OCI-LY3 (cell line): ENCODE measurements at regions not wholly inside any gene's neighbourhood (a gene's known extent, or its start where the extent isn't known, plus 50 kb on each side); places are given as distances from the start of the nearest gene placed in this dataset.

Experiments used
- H2AFZ ChIP-seq: fragments of 200-600, 300-600 bp; shearing (Covaris generic); 2 replicates; pipeline ENCODE4 v1.6.0; 2014; ENCODE audit warnings: antibody characterized with exemption, low read depth, low read length
- H3K27ac ChIP-seq: fragments of 200-600, 300-600 bp; sonication (generic); 2 replicates; pipeline ENCODE4 v1.5.1; 2014; ENCODE audit warnings: mild to moderate bottlenecking, low read length, moderate library complexity, mixed read lengths
- H3K27me3 ChIP-seq: fragments of 200-600, 300-600 bp; sonication (generic); 2 replicates; pipeline ENCODE4 v1.6.1; 2014; ENCODE audit warnings: low read depth, low read length, mixed read lengths
- H3K36me3 ChIP-seq: fragments of 200-600, 300-600 bp; sonication (generic); replicated peaks from 2 replicates; pipeline ENCODE3; 2014; ENCODE audit warnings: low read depth, low read length, mixed read lengths
- H3K4me1 ChIP-seq: fragments of 300-600, 200-600 bp; sonication (generic); 2 replicates; pipeline ENCODE4 v1.6.1; 2014; ENCODE audit warnings: low read length, mixed read lengths
- H3K4me2 ChIP-seq: fragments of 200-600, 300-600 bp; sonication (generic); 2 replicates; pipeline ENCODE4 v1.6.1; 2014; ENCODE audit warnings: low read length, mixed read lengths
- H3K4me3 ChIP-seq: fragments of 300-600, 200-600 bp; sonication (generic); 2 replicates; pipeline ENCODE4 v1.5.1; 2014; ENCODE audit warnings: antibody characterized with exemption, mild to moderate bottlenecking, low read length, moderate library complexity
- H3K79me2 ChIP-seq: fragments of 300-600, 200-600 bp; shearing (Covaris generic); 2 replicates; pipeline ENCODE4 v1.6.1; 2014; ENCODE audit warnings: mild to moderate bottlenecking, low read length, mixed read lengths
- H3K9ac ChIP-seq: fragments of 300-600, 200-600 bp; shearing (Covaris generic); 2 replicates; pipeline ENCODE4 v1.6.0; 2014; ENCODE audit warnings: mild to moderate bottlenecking, low read length, moderate library complexity
- H3K9me3 ChIP-seq: fragments of 200-600, 300-600 bp; shearing (Covaris generic); 2 replicates; pipeline ENCODE4 v1.6.1; 2014; ENCODE audit warnings: low read length, mixed read lengths; ENCODE audit not compliant: insufficient read depth
- H4K20me1 ChIP-seq: fragments of 200-600, 300-600 bp; sonication (generic); 2 replicates; pipeline ENCODE4 v1.6.1; 2016; ENCODE audit warnings: low read length, mixed read lengths; ENCODE audit not compliant: insufficient read depth
- EZH2phosphoT487 ChIP-seq: fragments of 200-600 bp; shearing (Covaris generic); IDR thresholded peaks from 2 replicates; pipeline ENCODE4 v1.6.1; 2018; ENCODE audit warnings: antibody characterized with exemption, mixed run types, low read depth
- TF ChIP-seq, protein P1 (sequence below): fragments of 200-600, 300-600 bp; sonication (generic); IDR thresholded peaks from 2 replicates; pipeline ENCODE4 v1.5.1; 2014; ENCODE audit warnings: antibody characterized with exemption, low read length, low read depth

- no peaks in the 10 kb centered on the region for H4K20me1 ChIP-seq
- H3K27me3 ChIP-seq, result peaks cover 6% of the 10 kb centered on the region; the same call in 1 of the 2 replicates
- no peaks in the 10 kb centered on the region for H3K79me2 ChIP-seq
- peaks cover 37% of the 10 kb centered on the region for H3K4me1 ChIP-seq
- H3K36me3 ChIP-seq, result no peaks in the 10 kb centered on the region
- no peak overlapping the region for H3K27ac ChIP-seq
- H3K4me3 ChIP-seq, result no peak overlapping the region
- no peak overlapping the region for H2AFZ ChIP-seq
- H3K4me2 ChIP-seq, result no peak overlapping the region
- H3K9me3 ChIP-seq, result no peaks in the 10 kb centered on the region
- TF ChIP-seq EZH2phosphoT487, result no peak
- TF ChIP-seq, protein P1, sequence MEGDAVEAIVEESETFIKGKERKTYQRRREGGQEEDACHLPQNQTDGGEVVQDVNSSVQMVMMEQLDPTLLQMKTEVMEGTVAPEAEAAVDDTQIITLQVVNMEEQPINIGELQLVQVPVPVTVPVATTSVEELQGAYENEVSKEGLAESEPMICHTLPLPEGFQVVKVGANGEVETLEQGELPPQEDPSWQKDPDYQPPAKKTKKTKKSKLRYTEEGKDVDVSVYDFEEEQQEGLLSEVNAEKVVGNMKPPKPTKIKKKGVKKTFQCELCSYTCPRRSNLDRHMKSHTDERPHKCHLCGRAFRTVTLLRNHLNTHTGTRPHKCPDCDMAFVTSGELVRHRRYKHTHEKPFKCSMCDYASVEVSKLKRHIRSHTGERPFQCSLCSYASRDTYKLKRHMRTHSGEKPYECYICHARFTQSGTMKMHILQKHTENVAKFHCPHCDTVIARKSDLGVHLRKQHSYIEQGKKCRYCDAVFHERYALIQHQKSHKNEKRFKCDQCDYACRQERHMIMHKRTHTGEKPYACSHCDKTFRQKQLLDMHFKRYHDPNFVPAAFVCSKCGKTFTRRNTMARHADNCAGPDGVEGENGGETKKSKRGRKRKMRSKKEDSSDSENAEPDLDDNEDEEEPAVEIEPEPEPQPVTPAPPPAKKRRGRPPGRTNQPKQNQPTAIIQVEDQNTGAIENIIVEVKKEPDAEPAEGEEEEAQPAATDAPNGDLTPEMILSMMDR, result no peak
- no peak overlapping the region for H3K9ac ChIP-seq
Measured at GRCh38 chr10:3651969-3652653, 132.9 kb downstream of the KLF6 start.

GRCh38 chr10:3648576-3648975, 136.4 kb downstream of the KLF6 start:
- Histone ChIP-seq H3K9ac (no peak overlapping the region), H3K4me1 (peaks cover 27% of the 10 kb centered on the region), H3K4me3 (no peak overlapping the region), H4K20me1 (no peaks in the 10 kb centered on the region), H3K79me2 (no peaks in the 10 kb centered on the region), H3K4me2 (no peak overlapping the region), H3K27me3 (peaks cover 6% of the 10 kb centered on the region; the same call in 1 of the 2 replicates), H3K36me3 (no peaks in the 10 kb centered on the region), H3K27ac (no peak overlapping the region), H3K9me3 (no peaks in the 10 kb centered on the region), H2AFZ (no peak overlapping the region)
- TF ChIP-seq, protein P1, result no peak
- TF ChIP-seq EZH2phosphoT487, result no peak

DNA sequence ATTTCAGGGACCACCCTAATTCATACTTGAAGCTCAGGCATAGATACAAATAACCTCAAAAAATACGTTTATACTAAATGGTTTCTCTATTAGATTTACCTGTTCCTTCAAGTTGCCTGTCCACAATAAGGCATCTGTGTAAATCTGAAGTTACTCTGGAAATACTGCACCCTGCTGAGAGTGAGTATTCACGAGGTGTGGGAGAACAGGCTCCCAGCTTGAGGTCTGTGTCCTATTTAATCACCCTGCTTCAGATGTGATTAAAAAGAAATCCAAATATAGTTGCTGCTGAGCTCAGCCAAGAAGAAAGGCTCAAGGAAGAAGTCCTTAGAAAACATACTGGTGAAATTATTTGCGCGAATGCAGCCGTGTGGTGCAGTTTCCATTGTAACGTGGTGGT, 136.8 kb downstream of the KLF6 start:
- H4K20me1 ChIP-seq, result no peaks in the 10 kb centered on the region
- no peak overlapping the region for H2AFZ ChIP-seq
- H3K79me2 ChIP-seq, result no peaks in the 10 kb centered on the region
- H3K27ac ChIP-seq, result no peak overlapping the region
- no peaks in the 10 kb centered on the region for H3K9me3 ChIP-seq
- H3K36me3 ChIP-seq, result no peaks in the 10 kb centered on the region
- no peak overlapping the region for H3K4me3 ChIP-seq
- peaks cover 6% of the 10 kb centered on the region; the same call in 1 of the 2 replicates for H3K27me3 ChIP-seq
- no peak overlapping the region for H3K9ac ChIP-seq
- peaks cover 27% of the 10 kb centered on the region for H3K4me1 ChIP-seq
- no peak for TF ChIP-seq EZH2phosphoT487
- TF ChIP-seq, protein P1, result no peak
- peak overlapping the region; percentile 1; the same call in 1 of the 2 replicates for H3K4me2 ChIP-seq

DNA sequence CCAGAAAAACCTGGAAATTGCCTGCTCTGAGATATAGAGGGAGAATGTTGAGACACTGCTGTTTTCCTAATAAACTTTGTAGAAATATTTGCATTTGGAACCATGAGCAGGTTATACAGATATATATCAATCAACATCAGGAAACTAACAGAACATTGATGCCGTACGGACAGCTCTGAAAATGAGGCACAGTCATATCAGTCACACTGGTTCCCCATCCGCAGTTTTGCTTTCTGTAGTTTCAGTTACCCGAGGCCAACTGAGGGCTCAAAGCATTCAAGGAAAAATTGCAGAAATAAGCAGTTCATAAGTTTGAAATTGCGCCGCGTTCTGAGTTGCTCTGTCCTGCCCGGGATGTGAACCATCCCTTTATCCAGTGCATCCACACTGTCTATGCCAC, 137.9 kb downstream of the KLF6 start:
- peaks cover 27% of the 10 kb centered on the region for H3K4me1 ChIP-seq
- 0 out of 2 replicates have a peak overlapping the region, but pooled peaks have one; percentile 16 for H3K9ac ChIP-seq
- H3K36me3 ChIP-seq, result no peaks in the 10 kb centered on the region
- no peaks in the 10 kb centered on the region for H3K79me2 ChIP-seq
- H3K4me3 ChIP-seq, result peak overlapping the region; percentile 64
- H3K27ac ChIP-seq, result no peak overlapping the region
- no peak for TF ChIP-seq EZH2phosphoT487
- TF ChIP-seq, protein P1, result no peak
- peaks cover 6% of the 10 kb centered on the region; the same call in 1 of the 2 replicates for H3K27me3 ChIP-seq
- no peak overlapping the region for H2AFZ ChIP-seq
- no peaks in the 10 kb centered on the region for H4K20me1 ChIP-seq
- peak overlapping the region; percentile 75 for H3K4me2 ChIP-seq
- no peaks in the 10 kb centered on the region for H3K9me3 ChIP-seq
